ENCODE measurements at regions not wholly inside any gene's neighbourhood (a gene's known extent, or its start where the extent isn't known, plus 50 kb on each side); places are given as distances from the start of the nearest gene placed in this dataset.

DNA sequence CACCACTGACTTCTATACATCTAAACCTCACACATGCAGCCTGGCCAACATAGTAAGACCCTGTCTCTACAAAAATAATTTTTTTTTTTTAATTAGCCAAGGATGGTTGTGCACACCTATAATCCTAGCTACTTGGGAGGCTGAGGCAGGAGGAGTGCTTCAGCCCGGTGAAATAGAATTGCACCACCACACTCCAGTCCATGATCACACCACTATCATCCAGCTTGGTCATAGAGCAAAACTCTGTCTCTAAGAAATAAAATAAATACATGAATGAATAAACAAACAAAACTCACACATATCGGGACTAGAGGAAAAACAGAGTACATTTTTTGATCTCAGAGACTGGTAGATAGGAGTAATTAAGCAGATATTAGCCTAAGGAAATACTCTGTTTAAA lies 66.6 kb upstream of the PDE5A start:
- TF ChIP-seq SIN3B (IDR thresholded peaks at IDR 0.05; ENCODE audit: low read depth): no peak
- TF ChIP-seq L3MBTL2 (IDR thresholded peaks at IDR 0.05): no peak
- TF ChIP-seq, protein P1, sequence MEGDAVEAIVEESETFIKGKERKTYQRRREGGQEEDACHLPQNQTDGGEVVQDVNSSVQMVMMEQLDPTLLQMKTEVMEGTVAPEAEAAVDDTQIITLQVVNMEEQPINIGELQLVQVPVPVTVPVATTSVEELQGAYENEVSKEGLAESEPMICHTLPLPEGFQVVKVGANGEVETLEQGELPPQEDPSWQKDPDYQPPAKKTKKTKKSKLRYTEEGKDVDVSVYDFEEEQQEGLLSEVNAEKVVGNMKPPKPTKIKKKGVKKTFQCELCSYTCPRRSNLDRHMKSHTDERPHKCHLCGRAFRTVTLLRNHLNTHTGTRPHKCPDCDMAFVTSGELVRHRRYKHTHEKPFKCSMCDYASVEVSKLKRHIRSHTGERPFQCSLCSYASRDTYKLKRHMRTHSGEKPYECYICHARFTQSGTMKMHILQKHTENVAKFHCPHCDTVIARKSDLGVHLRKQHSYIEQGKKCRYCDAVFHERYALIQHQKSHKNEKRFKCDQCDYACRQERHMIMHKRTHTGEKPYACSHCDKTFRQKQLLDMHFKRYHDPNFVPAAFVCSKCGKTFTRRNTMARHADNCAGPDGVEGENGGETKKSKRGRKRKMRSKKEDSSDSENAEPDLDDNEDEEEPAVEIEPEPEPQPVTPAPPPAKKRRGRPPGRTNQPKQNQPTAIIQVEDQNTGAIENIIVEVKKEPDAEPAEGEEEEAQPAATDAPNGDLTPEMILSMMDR (IDR thresholded peaks at IDR 0.05 in 2 of 3, conservative IDR thresholded peaks at IDR 0.05 in 1 of 3; ENCODE audit: insufficient read depth in 2 of 3, low read depth in 1 of 3, low read length in 3 of 3): no peak
- no peak for TF ChIP-seq PTBP1 (IDR thresholded peaks at IDR 0.05; ENCODE audit: low read depth, low read length)
- TF ChIP-seq EHMT2 (IDR thresholded peaks at IDR 0.05): no peak

All from K562 (cell line).